ENCODE measurements at regions not wholly inside any gene's neighbourhood (a gene's known extent, or its start where the extent isn't known, plus 50 kb on each side); places are given as distances from the start of the nearest gene placed in this dataset.

- no peaks in the 10 kb centered on the region for H3K27me3 ChIP-seq (ENCODE audit: control insufficient read depth in 3 of 3, insufficient read depth in 3 of 3, low read length in 3 of 3)
- no peak overlapping the region for H3K27ac ChIP-seq (ENCODE audit: low read depth in 1 of 3, low read length in 2 of 3)
- H3K9me3 ChIP-seq (ENCODE audit: control insufficient read depth in 2 of 2, insufficient read depth in 1 of 2, low read depth in 1 of 2, low read length in 1 of 2): no peaks in the 10 kb centered on the region
- peak; percentile 15 to 70 for DNase-seq
- WGBS, 3 donors: 21 to 40% (median 33%) methylated on average over 7 of the region's 7 CpGs
- no peaks in the 10 kb centered on the region for H3K36me3 ChIP-seq (ENCODE audit: control insufficient read depth in 3 of 3, insufficient read depth in 2 of 3, low read depth in 1 of 3, low read length in 3 of 3)
- H3K4me3 ChIP-seq (ENCODE audit: low read depth in 1 of 3, low read length in 3 of 3): no peak overlapping the region
- no peak for FAIRE-seq
- no peaks in the 10 kb centered on the region for H3K4me1 ChIP-seq (ENCODE audit: control insufficient read depth in 3 of 3, insufficient read depth in 2 of 3, low read depth in 1 of 3, low read length in 2 of 3)
Observed at GRCh38 chr7:28298870-28299518, 113.3 kb upstream of the CREB5 start.

GRCh38 chr7:28299556-28299955, 112.8 kb upstream of the CREB5 start:
- no peaks in the 10 kb centered on the region for H3K36me3 ChIP-seq (ENCODE audit: control insufficient read depth in 3 of 3, insufficient read depth in 2 of 3, low read depth in 1 of 3, low read length in 3 of 3)
- DNase-seq (no peak), FAIRE-seq (no peak)
- no peaks in the 10 kb centered on the region for H3K4me1 ChIP-seq (ENCODE audit: control insufficient read depth in 3 of 3, insufficient read depth in 2 of 3, low read depth in 1 of 3, low read length in 2 of 3)
- H3K27ac ChIP-seq (ENCODE audit: low read depth in 1 of 3, low read length in 2 of 3): no peak overlapping the region
- H3K27me3 ChIP-seq (ENCODE audit: control insufficient read depth in 3 of 3, insufficient read depth in 3 of 3, low read length in 3 of 3): no peaks in the 10 kb centered on the region
- no peaks in the 10 kb centered on the region for H3K9me3 ChIP-seq (ENCODE audit: control insufficient read depth in 2 of 2, insufficient read depth in 1 of 2, low read depth in 1 of 2, low read length in 1 of 2)
- H3K4me3 ChIP-seq (ENCODE audit: low read depth in 1 of 3, low read length in 3 of 3): no peak overlapping the region
- WGBS, 3 donors: 94 to 100% (median 97%) methylated on average over 1 of the region's 1 CpG

- Histone ChIP-seq H3K36me3 (ENCODE audit: control insufficient read depth in 3 of 3, insufficient read depth in 2 of 3, low read depth in 1 of 3, low read length in 3 of 3) (no peaks in the 10 kb centered on the region), H3K4me1 (ENCODE audit: control insufficient read depth in 3 of 3, insufficient read depth in 2 of 3, low read depth in 1 of 3, low read length in 2 of 3) (no peaks in the 10 kb centered on the region), H3K4me3 (ENCODE audit: low read depth in 1 of 3, low read length in 3 of 3) (no peak overlapping the region), H3K9me3 (ENCODE audit: control insufficient read depth in 2 of 2, insufficient read depth in 1 of 2, low read depth in 1 of 2, low read length in 1 of 2) (no peaks in the 10 kb centered on the region), H3K27me3 (ENCODE audit: control insufficient read depth in 3 of 3, insufficient read depth in 3 of 3, low read length in 3 of 3) (no peaks in the 10 kb centered on the region), H3K27ac (ENCODE audit: low read depth in 1 of 3, low read length in 2 of 3) (no peak overlapping the region)
- FAIRE-seq (no peak), DNase-seq (no peak)
- 59 to 70% (median 62%) methylated on average over 5 of the region's 5 CpGs for WGBS, 3 donors
Observed at GRCh38 chr7:28300488-28300887, 111.8 kb upstream of the CREB5 start.

- DNase-seq (peak in 1 of 2 donors; percentile 62), FAIRE-seq (no peak)
- H3K27ac ChIP-seq (ENCODE audit: low read depth in 1 of 3, low read length in 2 of 3): no peak overlapping the region
- H3K9me3 ChIP-seq (ENCODE audit: control insufficient read depth in 2 of 2, insufficient read depth in 1 of 2, low read depth in 1 of 2, low read length in 1 of 2): no peaks in the 10 kb centered on the region
- no peaks in the 10 kb centered on the region for H3K4me1 ChIP-seq (ENCODE audit: control insufficient read depth in 3 of 3, insufficient read depth in 2 of 3, low read depth in 1 of 3, low read length in 2 of 3)
- 51 to 70% (median 63%) methylated on average over 5 of the region's 5 CpGs for WGBS, 3 donors
- H3K4me3 ChIP-seq (ENCODE audit: low read depth in 1 of 3, low read length in 3 of 3): no peak overlapping the region
- H3K27me3 ChIP-seq (ENCODE audit: control insufficient read depth in 3 of 3, insufficient read depth in 3 of 3, low read length in 3 of 3): no peaks in the 10 kb centered on the region
- H3K36me3 ChIP-seq (ENCODE audit: control insufficient read depth in 3 of 3, insufficient read depth in 2 of 3, low read depth in 1 of 3, low read length in 3 of 3): no peaks in the 10 kb centered on the region
Observed at GRCh38 chr7:28301148-28301641, 111.1 kb upstream of the CREB5 start.

- Histone ChIP-seq H3K27me3 (ENCODE audit: control insufficient read depth in 3 of 3, insufficient read depth in 3 of 3, low read length in 3 of 3) (no peaks in the 10 kb centered on the region), H3K36me3 (ENCODE audit: control insufficient read depth in 3 of 3, insufficient read depth in 2 of 3, low read depth in 1 of 3, low read length in 3 of 3) (no peaks in the 10 kb centered on the region), H3K27ac (ENCODE audit: low read depth in 1 of 3, low read length in 2 of 3) (no peak overlapping the region), H3K4me3 (ENCODE audit: low read depth in 1 of 3, low read length in 3 of 3) (no peak overlapping the region), H3K4me1 (ENCODE audit: control insufficient read depth in 3 of 3, insufficient read depth in 2 of 3, low read depth in 1 of 3, low read length in 2 of 3) (peaks cover 0 to 6% (median 0%) of the 10 kb centered on the region in 3 donors), H3K9me3 (ENCODE audit: control insufficient read depth in 2 of 2, insufficient read depth in 1 of 2, low read depth in 1 of 2, low read length in 1 of 2) (peaks cover 0 to 2% of the 10 kb centered on the region in 2 donors)
- no peak for FAIRE-seq
- no peak for DNase-seq
Observed at GRCh38 chr7:28304290-28304689, 108.0 kb upstream of the CREB5 start.

- FAIRE-seq (no peak), DNase-seq (peak in 1 of 2 donors; percentile 84)
- Histone ChIP-seq H3K36me3 (ENCODE audit: control insufficient read depth in 3 of 3, insufficient read depth in 2 of 3, low read depth in 1 of 3, low read length in 3 of 3) (no peaks in the 10 kb centered on the region), H3K9me3 (ENCODE audit: control insufficient read depth in 2 of 2, insufficient read depth in 1 of 2, low read depth in 1 of 2, low read length in 1 of 2) (peaks cover 0 to 2% of the 10 kb centered on the region in 2 donors), H3K27me3 (ENCODE audit: control insufficient read depth in 3 of 3, insufficient read depth in 3 of 3, low read length in 3 of 3) (peaks cover 0 to 6% (median 2%) of the 10 kb centered on the region in 3 donors), H3K27ac (ENCODE audit: low read depth in 1 of 3, low read length in 2 of 3) (peak overlapping the region in 1 of 3 donors; percentile 82), H3K4me1 (ENCODE audit: control insufficient read depth in 3 of 3, insufficient read depth in 2 of 3, low read depth in 1 of 3, low read length in 2 of 3) (peaks cover 0 to 34% (median 0%) of the 10 kb centered on the region in 3 donors), H3K4me3 (ENCODE audit: low read depth in 1 of 3, low read length in 3 of 3) (no peak overlapping the region)
- 28 to 52% (median 44%) methylated on average over 4 of the region's 4 CpGs for WGBS, 3 donors
Observed at GRCh38 chr7:28309704-28310459, 102.4 kb upstream of the CREB5 start.

GRCh38 chr7:28310460-28310848, 101.9 kb upstream of the CREB5 start:
- Histone ChIP-seq H3K4me3 (ENCODE audit: low read depth in 1 of 3, low read length in 3 of 3) (no peak overlapping the region), H3K4me1 (ENCODE audit: control insufficient read depth in 3 of 3, insufficient read depth in 2 of 3, low read depth in 1 of 3, low read length in 2 of 3) (peaks cover 0 to 36% (median 0%) of the 10 kb centered on the region in 3 donors), H3K27ac (ENCODE audit: low read depth in 1 of 3, low read length in 2 of 3) (peak overlapping the region in 1 of 3 donors; percentile 82), H3K27me3 (ENCODE audit: control insufficient read depth in 3 of 3, insufficient read depth in 3 of 3, low read length in 3 of 3) (peaks cover 0 to 6% (median 2%) of the 10 kb centered on the region in 3 donors), H3K9me3 (ENCODE audit: control insufficient read depth in 2 of 2, insufficient read depth in 1 of 2, low read depth in 1 of 2, low read length in 1 of 2) (peaks cover 0 to 2% of the 10 kb centered on the region in 2 donors), H3K36me3 (ENCODE audit: control insufficient read depth in 3 of 3, insufficient read depth in 2 of 3, low read depth in 1 of 3, low read length in 3 of 3) (no peaks in the 10 kb centered on the region)
- FAIRE-seq (no peak), DNase-seq (no peak)
- WGBS, 3 donors: 65 to 75% (median 69%) methylated on average over 6 of the region's 6 CpGs

- H3K27me3 ChIP-seq (ENCODE audit: control insufficient read depth in 3 of 3, insufficient read depth in 3 of 3, low read length in 3 of 3): peaks cover 0 to 6% (median 2%) of the 10 kb centered on the region in 3 donors
- H3K4me3 ChIP-seq (ENCODE audit: low read depth in 1 of 3, low read length in 3 of 3): no peak overlapping the region
- H3K27ac ChIP-seq (ENCODE audit: low read depth in 1 of 3, low read length in 2 of 3): no peak overlapping the region
- peaks cover 0 to 36% (median 0%) of the 10 kb centered on the region in 3 donors for H3K4me1 ChIP-seq (ENCODE audit: control insufficient read depth in 3 of 3, insufficient read depth in 2 of 3, low read depth in 1 of 3, low read length in 2 of 3)
- peaks cover 0 to 2% of the 10 kb centered on the region in 2 donors for H3K9me3 ChIP-seq (ENCODE audit: control insufficient read depth in 2 of 2, insufficient read depth in 1 of 2, low read depth in 1 of 2, low read length in 1 of 2)
- no peak for DNase-seq
- FAIRE-seq: no peak
- WGBS, 3 donors: 56 to 68% (median 63%) methylated on average over 12 of the region's 12 CpGs
- no peaks in the 10 kb centered on the region for H3K36me3 ChIP-seq (ENCODE audit: control insufficient read depth in 3 of 3, insufficient read depth in 2 of 3, low read depth in 1 of 3, low read length in 3 of 3)
Observed at GRCh38 chr7:28311670-28312069, 100.6 kb upstream of the CREB5 start.

Measured in small intestine (tissue), 7 donors.